ENCODE measurements at regions not wholly inside any gene's neighbourhood (a gene's known extent, or its start where the extent isn't known, plus 50 kb on each side); places are given as distances from the start of the nearest gene placed in this dataset.

DNA sequence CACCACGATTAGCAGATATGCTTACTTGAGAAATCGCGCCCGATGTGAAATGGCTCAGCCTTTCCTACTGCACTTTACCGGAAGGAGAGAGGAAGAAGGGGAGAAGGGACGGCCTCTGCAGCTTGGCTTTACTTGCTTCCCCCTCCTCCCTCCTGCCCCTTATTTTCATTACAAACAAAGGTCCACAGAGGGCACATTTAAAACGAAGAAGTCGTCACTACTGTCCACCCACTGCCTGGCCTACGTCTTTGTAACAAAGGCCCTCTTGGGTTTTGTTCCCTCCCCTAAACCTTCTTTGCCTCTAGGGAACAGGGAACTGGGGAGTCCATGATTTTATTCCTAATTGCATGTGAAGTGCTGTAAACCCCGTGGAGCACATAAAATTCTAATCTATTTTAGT is 308.5 kb downstream of the LMX1A start:
- Histone ChIP-seq H3K9me2 (replicated peaks; ENCODE audit: control insufficient read depth, low read length) (no peaks in the 10 kb centered on the region), H3F3A (ENCODE audit: control insufficient read depth, insufficient read depth) (no peaks in the 10 kb centered on the region), H3K27me3 (ENCODE audit: control insufficient read depth, low read length) (no peaks in the 10 kb centered on the region), H3K9me3 (ENCODE audit: control insufficient read depth, insufficient read depth, low read length) (no peaks in the 10 kb centered on the region), H3K4me2 (ENCODE audit: low read length) (no peak overlapping the region), H3K4me1 (ENCODE audit: control insufficient read depth, low read length) (no peaks in the 10 kb centered on the region), H3K79me2 (ENCODE audit: control insufficient read depth, low read length) (no peaks in the 10 kb centered on the region), H3K27ac (ENCODE audit: low read depth, low read length) (no peak overlapping the region), H4K20me1 (ENCODE audit: control insufficient read depth, insufficient read depth, low read depth, low read length) (no peaks in the 10 kb centered on the region), H3K4me3 (ENCODE audit: low read length) (no peak overlapping the region), H3K36me3 (ENCODE audit: control insufficient read depth, low read length) (no peaks in the 10 kb centered on the region)
- TF ChIP-seq, protein P1, sequence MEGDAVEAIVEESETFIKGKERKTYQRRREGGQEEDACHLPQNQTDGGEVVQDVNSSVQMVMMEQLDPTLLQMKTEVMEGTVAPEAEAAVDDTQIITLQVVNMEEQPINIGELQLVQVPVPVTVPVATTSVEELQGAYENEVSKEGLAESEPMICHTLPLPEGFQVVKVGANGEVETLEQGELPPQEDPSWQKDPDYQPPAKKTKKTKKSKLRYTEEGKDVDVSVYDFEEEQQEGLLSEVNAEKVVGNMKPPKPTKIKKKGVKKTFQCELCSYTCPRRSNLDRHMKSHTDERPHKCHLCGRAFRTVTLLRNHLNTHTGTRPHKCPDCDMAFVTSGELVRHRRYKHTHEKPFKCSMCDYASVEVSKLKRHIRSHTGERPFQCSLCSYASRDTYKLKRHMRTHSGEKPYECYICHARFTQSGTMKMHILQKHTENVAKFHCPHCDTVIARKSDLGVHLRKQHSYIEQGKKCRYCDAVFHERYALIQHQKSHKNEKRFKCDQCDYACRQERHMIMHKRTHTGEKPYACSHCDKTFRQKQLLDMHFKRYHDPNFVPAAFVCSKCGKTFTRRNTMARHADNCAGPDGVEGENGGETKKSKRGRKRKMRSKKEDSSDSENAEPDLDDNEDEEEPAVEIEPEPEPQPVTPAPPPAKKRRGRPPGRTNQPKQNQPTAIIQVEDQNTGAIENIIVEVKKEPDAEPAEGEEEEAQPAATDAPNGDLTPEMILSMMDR (IDR thresholded peaks at IDR 0.05; ENCODE audit: low read depth, low read length, poor library complexity, severe bottlenecking), result no peak
- no peak for TF ChIP-seq EZH2phosphoT487 (IDR thresholded peaks at IDR 0.05; ENCODE audit: borderline replicate concordance, low read length)

DNA sequence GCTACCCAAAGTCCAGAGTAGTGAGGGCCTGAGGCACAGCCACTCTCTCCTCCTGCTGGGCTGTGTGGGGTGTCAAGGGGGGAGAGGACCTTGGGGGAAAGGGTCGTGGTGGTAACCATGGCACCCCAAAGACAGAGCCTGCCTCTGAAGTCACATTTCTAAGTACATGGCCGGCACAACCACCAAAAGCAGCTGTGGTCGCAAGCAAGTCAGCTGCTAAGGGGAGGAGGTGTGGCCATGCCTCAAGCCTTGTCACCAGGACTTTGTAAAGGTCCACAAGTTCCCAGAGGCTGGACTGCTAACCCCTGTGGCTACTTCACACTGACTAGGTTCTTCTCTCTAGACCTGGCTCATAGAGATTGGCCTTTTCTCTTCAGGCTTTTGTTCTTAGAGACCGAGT is 310.6 kb downstream of the LMX1A start:
- Histone ChIP-seq H3K9me2 (replicated peaks; ENCODE audit: control insufficient read depth, low read length) (no peaks in the 10 kb centered on the region), H3K79me2 (ENCODE audit: control insufficient read depth, low read length) (no peaks in the 10 kb centered on the region), H3K9me3 (ENCODE audit: control insufficient read depth, insufficient read depth, low read length) (no peaks in the 10 kb centered on the region), H3K4me1 (ENCODE audit: control insufficient read depth, low read length) (no peaks in the 10 kb centered on the region), H3K27me3 (ENCODE audit: control insufficient read depth, low read length) (no peaks in the 10 kb centered on the region), H3F3A (ENCODE audit: control insufficient read depth, insufficient read depth) (no peaks in the 10 kb centered on the region), H3K36me3 (ENCODE audit: control insufficient read depth, low read length) (no peaks in the 10 kb centered on the region), H4K20me1 (ENCODE audit: control insufficient read depth, insufficient read depth, low read depth, low read length) (no peaks in the 10 kb centered on the region), H3K4me3 (ENCODE audit: low read length) (no peak overlapping the region), H3K4me2 (ENCODE audit: low read length) (no peak overlapping the region), H3K27ac (ENCODE audit: low read depth, low read length) (no peak overlapping the region)
- TF ChIP-seq EZH2phosphoT487 (IDR thresholded peaks at IDR 0.05; ENCODE audit: borderline replicate concordance, low read length), result no peak
- TF ChIP-seq, protein P1 (IDR thresholded peaks at IDR 0.05; ENCODE audit: low read depth, low read length, poor library complexity, severe bottlenecking), result no peak

DNA sequence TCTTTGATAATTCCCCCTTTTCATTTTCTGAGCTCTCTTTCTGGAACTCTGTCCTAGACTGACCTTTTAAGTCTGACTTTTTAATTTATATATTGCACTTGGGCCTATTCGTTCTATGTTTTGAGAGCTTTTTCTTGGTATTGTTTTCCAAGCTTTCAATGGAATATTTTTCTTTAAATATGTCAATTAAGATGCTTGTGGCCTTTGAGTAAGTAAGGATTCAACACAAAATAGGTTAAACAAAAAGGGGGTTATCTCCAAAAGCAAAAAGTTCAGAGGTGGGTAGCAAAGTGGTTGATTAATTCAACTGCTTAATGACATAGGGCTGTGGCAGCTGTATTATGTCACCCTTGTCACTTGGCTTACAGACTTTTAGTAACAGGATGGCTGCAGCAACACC is 315.9 kb downstream of the LMX1A start:
- Histone ChIP-seq H3F3A (ENCODE audit: control insufficient read depth, insufficient read depth) (no peaks in the 10 kb centered on the region), H3K4me2 (ENCODE audit: low read length) (no peak overlapping the region), H3K9me2 (replicated peaks; ENCODE audit: control insufficient read depth, low read length) (no peaks in the 10 kb centered on the region), H3K4me3 (ENCODE audit: low read length) (no peak overlapping the region), H3K4me1 (ENCODE audit: control insufficient read depth, low read length) (no peaks in the 10 kb centered on the region), H4K20me1 (ENCODE audit: control insufficient read depth, insufficient read depth, low read depth, low read length) (no peaks in the 10 kb centered on the region), H3K79me2 (ENCODE audit: control insufficient read depth, low read length) (no peaks in the 10 kb centered on the region), H3K27me3 (ENCODE audit: control insufficient read depth, low read length) (no peaks in the 10 kb centered on the region), H3K36me3 (ENCODE audit: control insufficient read depth, low read length) (no peaks in the 10 kb centered on the region), H3K27ac (ENCODE audit: low read depth, low read length) (no peak overlapping the region), H3K9me3 (ENCODE audit: control insufficient read depth, insufficient read depth, low read length) (no peaks in the 10 kb centered on the region)
- TF ChIP-seq, protein P1 (IDR thresholded peaks at IDR 0.05; ENCODE audit: low read depth, low read length, poor library complexity, severe bottlenecking), result no peak
- no peak for TF ChIP-seq EZH2phosphoT487 (IDR thresholded peaks at IDR 0.05; ENCODE audit: borderline replicate concordance, low read length)

DNA sequence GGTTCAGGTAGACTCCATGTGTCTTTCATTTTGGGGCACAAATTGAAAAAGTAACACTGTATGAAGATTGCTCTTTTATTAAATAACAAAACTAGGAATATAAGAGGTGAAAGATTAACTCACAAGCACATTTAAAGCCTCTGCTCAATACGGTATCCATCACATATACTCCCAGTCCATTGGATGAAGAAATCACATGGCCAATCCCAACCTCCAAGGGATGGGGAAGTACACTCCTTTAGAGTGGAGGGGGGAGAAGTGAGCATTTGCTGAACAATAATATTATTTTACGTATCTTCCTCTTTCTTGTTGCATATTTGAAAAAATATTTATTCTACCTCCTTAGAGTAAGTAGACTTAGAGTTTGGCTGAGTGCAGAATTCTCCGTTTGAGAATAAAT is 316.5 kb downstream of the LMX1A start:
- Histone ChIP-seq H3K4me3 (ENCODE audit: low read length) (no peak overlapping the region), H3K27ac (ENCODE audit: low read depth, low read length) (no peak overlapping the region), H4K20me1 (ENCODE audit: control insufficient read depth, insufficient read depth, low read depth, low read length) (no peaks in the 10 kb centered on the region), H3K79me2 (ENCODE audit: control insufficient read depth, low read length) (no peaks in the 10 kb centered on the region), H3K9me2 (replicated peaks; ENCODE audit: control insufficient read depth, low read length) (no peaks in the 10 kb centered on the region), H3K4me2 (ENCODE audit: low read length) (no peak overlapping the region), H3F3A (ENCODE audit: control insufficient read depth, insufficient read depth) (no peaks in the 10 kb centered on the region), H3K27me3 (ENCODE audit: control insufficient read depth, low read length) (no peaks in the 10 kb centered on the region), H3K9me3 (ENCODE audit: control insufficient read depth, insufficient read depth, low read length) (no peaks in the 10 kb centered on the region), H3K4me1 (ENCODE audit: control insufficient read depth, low read length) (no peaks in the 10 kb centered on the region), H3K36me3 (ENCODE audit: control insufficient read depth, low read length) (no peaks in the 10 kb centered on the region)
- no peak for TF ChIP-seq EZH2phosphoT487 (IDR thresholded peaks at IDR 0.05; ENCODE audit: borderline replicate concordance, low read length)
- TF ChIP-seq, protein P1 (IDR thresholded peaks at IDR 0.05; ENCODE audit: low read depth, low read length, poor library complexity, severe bottlenecking), result no peak
